Heart right ventricle (tissue), 16 donors: ENCODE measurements at regions not wholly inside any gene's neighbourhood (a gene's known extent, or its start where the extent isn't known, plus 50 kb on each side); places are given as distances from the start of the nearest gene placed in this dataset.

Experiments
- ATAC-seq, 8 donors: fragments of 200-7000 bp; cut with Tn5 transposase; one replicate each; pipeline ENCODE4 v1.9.1; 2020; ENCODE audit warnings: mild to moderate bottlenecking in 8 of 8, moderate library complexity in 8 of 8, moderate number of reproducible peaks in 1 of 8
- DNase-seq, 2 donors: peaks; one replicate each; pipeline ENCODE4 v3.0.0-alpha.2; 2020
- H3K27ac ChIP-seq, 10 donors: fragments of 200-600 bp; sonication (generic) in 2 of 10; one replicate each; pipeline versions ENCODE4 v1.5.0 to v1.8.0; 2020 to 2022; ENCODE audit warnings: mild to moderate bottlenecking in 3 of 10
- H3K27me3 ChIP-seq, 7 donors: fragments of 200-600 bp; one replicate each; pipeline ENCODE4 v1.8.0; 2021 to 2022; ENCODE audit warnings: mild to moderate bottlenecking in 2 of 7
- H3K36me3 ChIP-seq, 9 donors: fragments of 200-600 bp; sonication (generic) in 1 of 9; one replicate each; pipeline versions ENCODE4 v1.5.0 to v1.8.0; 2020 to 2022; ENCODE audit warnings: mild to moderate bottlenecking in 2 of 9
- H3K4me1 ChIP-seq, 9 donors: fragments of 200-600 bp; sonication (generic) in 1 of 9; one replicate each; pipeline versions ENCODE4 v1.5.0 to v1.8.0; 2020 to 2022; ENCODE audit warnings: mild to moderate bottlenecking in 4 of 9
- H3K4me3 ChIP-seq, 10 donors: fragments of 200-600 bp; sonication (generic) in 2 of 10; one replicate each; pipeline versions ENCODE4 v1.5.0 to v1.8.0; 2020 to 2022; ENCODE audit warnings: mild to moderate bottlenecking in 7 of 10, moderate library complexity in 2 of 10
- H3K9me3 ChIP-seq, 11 donors: fragments of 200-600 bp in 10 of 11; sonication (generic) in 2 of 11; one replicate each; pipeline versions ENCODE4 v1.5.0 to v1.8.0; 2013 to 2022; ENCODE audit warnings: mild to moderate bottlenecking in 2 of 11, control low read depth in 1 of 11, moderate library complexity in 1 of 11
- CTCF ChIP-seq, 9 donors: fragments of 200-600 bp; sonication (generic) in 2 of 9; IDR thresholded peaks; one replicate each; pipeline versions ENCODE4 v1.5.0 to v1.8.0; 2021 to 2022; ENCODE audit warnings: antibody characterized with exemption in 9 of 9, mild to moderate bottlenecking in 5 of 9, moderate library complexity in 1 of 9
- WGBS, 2 donors: extraction: QIAGEN DNeasy Blood & Tissue Kit; methylation state at CpG; one replicate each; pipeline ENCODE4 v1.1.7; 2013; ENCODE audit warnings: inconsistent platforms in 1 of 2; 5-methylcytosine and 5-hydroxymethylcytosine counted together
- intact Hi-C, 10 donors: fragments of 100-400 bp; cut with DNase I; formaldehyde crosslinking; loops; one replicate each; pipeline versions ENCODE4 v1.11.1 to v1.14.2; 2022
- donor health status: Arrhythmogenic right ventricular cardiomyopathy.
- donor health status: ischemic (EF 13 %, LVEDD 7.1; RV severe dilation, severe dysfunction).
- donor health status: healthy with polysubstance abuse.
- donor health status: DM: no; HTN: yes; CAD: no.
- donor health status: DM: no; HTN: no; CAD: no.
- donor health status: ischemic (EF 25% LVEDD 6.9; RV normal size, moderate dysfunction).
- donor health status: ischemic (EF 25% LVEDD 5.7; RV mildly dilated, moderate dysfunction).
- donor health status: healthy.
- donor health status: DM: yes; HTN: yes; CAD: no.
- donor health status: Ischemic cardiomyopathy.
- donor health status: ischemic (EF 35%, LVEDD 5.7; RV mildly dilated, moderate dysfunction).
- donor health status: nonischemic (EF 11% LVEDD 7.7; RV severe dilation, severe dysfunction).
- donor health status: DM: yes; HTN: yes; CAD: no.
- donor health status: PGD.
- donor health status: ischemic (EF 29% LVEDD 5.4; RV normal size, mild dysfunction).
- donor health status: nonischemic (EF 23%, LVEDD 6.1; RV moderate dilation, normal function).

- Histone ChIP-seq H3K36me3 (no peaks in the 10 kb centered on the region), H3K4me3 (no peak overlapping the region), H3K4me1 (no peaks in the 10 kb centered on the region), H3K9me3 (no peaks in the 10 kb centered on the region), H3K27me3 (no peaks in the 10 kb centered on the region), H3K27ac (no peak overlapping the region)
- DNase-seq = no peak
- whole genome bisulfite sequencing, 2 donors = 44 to 78% methylated on average over 3 of the region's 3 CpGs
- TF ChIP-seq CTCF (IDR thresholded peaks at IDR 0.05) = no peak
- intact Hi-C loops = no loop called here
- no peak for ATAC-seq
These were observed 107.3 kb upstream of the GABRG2 start for GRCh38 chr5:161960314-161960713.

- 4 to 6% methylated on average over 3 of the region's 3 CpGs for WGBS, 2 donors
- Histone ChIP-seq H3K36me3 (no peaks in the 10 kb centered on the region), H3K27ac (no peak overlapping the region), H3K4me1 (no peaks in the 10 kb centered on the region), H3K9me3 (no peaks in the 10 kb centered on the region), H3K4me3 (no peak overlapping the region), H3K27me3 (no peaks in the 10 kb centered on the region)
- no peak for DNase-seq
- intact Hi-C loops = no loop called here
- peak in 7 of 9 donors; percentile 12 to 49 (median 30) for TF ChIP-seq CTCF (IDR thresholded peaks at IDR 0.05)
- ATAC-seq = no peak
These were observed 101.0 kb upstream of the GABRG2 start for GRCh38 chr5:161966564-161966963.

GRCh38 chr5:161975350-161975749 lies 92.2 kb upstream of the GABRG2 start:
- intact Hi-C loops = no loop called here
- H3K27me3 ChIP-seq = no peaks in the 10 kb centered on the region
- no peaks in the 10 kb centered on the region for H3K36me3 ChIP-seq
- TF ChIP-seq CTCF (IDR thresholded peaks at IDR 0.05) = no peak
- H3K27ac ChIP-seq = no peak overlapping the region
- H3K4me1 ChIP-seq = no peaks in the 10 kb centered on the region
- ATAC-seq (no peak), DNase-seq (no peak)
- H3K9me3 ChIP-seq = no peaks in the 10 kb centered on the region
- no peak overlapping the region for H3K4me3 ChIP-seq
- 30 to 45% methylated on average over 2 of the region's 2 CpGs for WGBS, 2 donors

GRCh38 chr5:161988077-161988476 lies 79.5 kb upstream of the GABRG2 start:
- Histone ChIP-seq H3K27me3 (no peaks in the 10 kb centered on the region), H3K9me3 (peaks cover 0 to 23% (median 0%) of the 10 kb centered on the region in 11 donors), H3K4me1 (no peaks in the 10 kb centered on the region), H3K27ac (no peak overlapping the region), H3K36me3 (no peaks in the 10 kb centered on the region), H3K4me3 (no peak overlapping the region)
- intact Hi-C loops = no loop called here
- WGBS, 2 donors = 76 to 78% methylated on average over 1 of the region's 1 CpG
- TF ChIP-seq CTCF (IDR thresholded peaks at IDR 0.05) = no peak
- DNase-seq = no peak
- ATAC-seq = no peak
